ENCODE measurements at regions not wholly inside any gene's neighbourhood (a gene's known extent, or its start where the extent isn't known, plus 50 kb on each side); places are given as distances from the start of the nearest gene placed in this dataset.
"Not testable (repeated sequence)": the region's sequence is repeated elsewhere in the genome, so short reads cannot be mapped to it uniquely, and the experiment has no call there.

DNA sequence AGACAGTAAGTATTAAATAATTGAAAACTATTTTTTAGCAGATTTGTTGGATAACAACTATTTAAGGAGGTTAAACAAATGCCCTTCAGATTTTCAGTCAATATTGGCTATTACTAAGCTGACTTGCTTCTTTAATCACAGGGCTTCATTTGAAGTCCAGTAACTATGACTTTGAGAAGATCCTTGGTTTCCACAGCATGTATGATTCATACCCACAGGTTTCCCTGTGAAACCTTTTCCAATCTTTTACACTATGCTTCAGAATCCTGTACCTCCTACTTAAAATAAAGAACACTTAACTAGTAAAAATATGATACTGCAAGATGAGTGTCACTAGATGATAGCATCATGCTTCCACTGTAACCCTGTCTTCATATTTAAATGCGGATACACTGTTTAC lies 211.9 kb downstream of the SPATA31A1 start:
- DNase-seq, result not testable (repeated sequence)

DNA sequence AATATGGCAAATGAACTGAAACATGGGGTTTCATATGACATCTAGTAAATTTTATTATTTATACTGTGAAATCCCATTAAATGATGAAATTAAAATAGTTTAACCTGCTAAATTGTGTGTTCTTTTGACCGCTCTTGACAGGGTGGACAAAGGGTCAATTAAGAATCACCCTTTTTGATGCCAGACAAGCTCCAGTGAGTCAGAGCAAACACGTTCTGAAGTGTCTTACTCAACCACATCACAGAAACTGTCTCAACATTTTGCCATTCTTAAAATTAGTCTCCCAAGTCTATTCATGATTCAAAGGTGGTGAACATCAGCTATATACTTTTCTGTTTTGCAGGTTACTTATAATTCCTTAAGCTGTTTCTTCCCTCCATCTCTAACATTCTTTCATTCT lies 213.4 kb downstream of the SPATA31A1 start:
- DNase-seq, result not testable (repeated sequence)

DNA sequence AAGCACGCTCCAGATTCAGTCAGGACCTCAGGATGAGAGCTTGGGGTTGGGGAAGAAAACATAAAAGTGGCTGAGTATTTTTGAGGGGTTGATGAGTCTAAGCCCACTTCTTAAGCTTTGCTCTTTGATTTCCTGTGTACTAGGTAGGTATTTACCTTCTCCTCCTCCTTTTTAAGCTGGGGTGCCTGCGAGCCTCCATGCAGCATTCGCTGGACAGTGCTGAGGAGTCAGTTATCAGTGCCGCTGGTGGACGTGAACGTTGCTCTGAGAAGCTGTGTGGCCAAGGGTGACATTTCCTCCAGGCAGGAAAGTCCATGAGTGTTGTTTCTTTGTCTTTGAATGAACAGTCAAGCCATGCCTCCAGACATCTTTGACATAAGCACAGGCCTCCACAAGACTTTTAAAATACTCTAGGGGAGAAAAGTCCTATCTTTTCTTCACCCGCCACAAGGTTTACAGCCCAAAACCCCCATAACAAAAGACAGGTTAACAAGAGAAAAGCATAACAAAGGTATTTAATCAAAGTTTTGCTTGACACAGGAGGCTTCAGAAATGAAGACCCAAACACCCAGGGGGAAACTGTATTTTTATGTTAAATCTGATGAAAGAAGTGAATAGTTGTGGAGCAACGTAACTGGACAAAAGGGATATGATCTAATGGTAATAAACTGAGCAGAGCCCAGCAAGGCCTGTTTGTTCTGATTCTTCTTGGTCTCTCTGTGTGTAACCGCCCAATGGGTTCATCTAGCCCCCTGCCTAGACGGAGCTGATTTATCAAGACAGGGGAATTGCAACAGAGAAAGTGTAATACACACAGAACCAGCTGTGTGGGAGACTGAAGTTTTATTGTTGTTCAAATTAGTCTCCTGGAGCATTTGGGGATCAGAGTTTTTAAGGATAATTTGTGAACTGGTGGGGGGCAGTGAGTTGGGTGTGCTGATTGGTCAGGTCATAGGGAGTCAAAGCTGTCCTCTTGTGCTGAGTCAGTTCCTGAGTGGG lies 217.9 kb downstream of the SPATA31A1 start:
- not testable (repeated sequence) for DNase-seq

DNA sequence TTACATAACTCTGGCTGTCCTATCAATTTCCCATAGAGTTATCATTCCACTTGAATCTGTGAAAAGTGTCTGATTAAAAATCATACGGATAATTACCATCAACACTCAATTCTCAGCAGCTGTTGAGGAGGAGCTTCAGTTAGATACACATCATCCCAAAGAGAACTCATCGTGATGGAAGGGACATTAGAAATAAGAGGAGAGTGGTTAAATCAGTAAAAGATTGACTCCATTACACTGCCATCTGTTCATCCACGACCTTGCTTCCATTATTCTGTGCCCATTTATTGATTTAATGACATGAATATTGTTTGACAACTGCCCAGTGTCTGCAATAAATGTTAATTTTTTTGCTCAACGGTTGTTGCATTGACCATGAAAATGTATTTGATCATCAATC lies 223.5 kb downstream of the SPATA31A1 start:
- not testable (repeated sequence) for DNase-seq

DNA sequence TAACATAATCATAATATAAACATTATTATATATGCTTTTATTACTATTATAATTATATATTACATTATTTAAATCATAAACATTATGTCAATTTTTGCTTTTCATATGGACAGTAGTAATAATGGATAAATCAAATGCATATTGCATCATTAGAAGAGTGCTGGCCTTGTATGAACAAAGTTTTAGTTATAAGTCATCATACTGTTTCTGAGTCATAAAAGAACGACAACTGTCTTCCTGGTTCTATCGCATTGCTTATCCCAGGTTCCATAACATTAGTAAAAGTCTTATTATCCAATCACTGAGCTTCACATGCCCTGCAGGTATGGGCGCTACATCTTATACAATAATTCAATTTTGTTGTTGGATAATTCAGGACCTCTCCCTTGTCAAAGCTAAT lies 225.8 kb downstream of the SPATA31A1 start:
- not testable (repeated sequence) for DNase-seq

DNA sequence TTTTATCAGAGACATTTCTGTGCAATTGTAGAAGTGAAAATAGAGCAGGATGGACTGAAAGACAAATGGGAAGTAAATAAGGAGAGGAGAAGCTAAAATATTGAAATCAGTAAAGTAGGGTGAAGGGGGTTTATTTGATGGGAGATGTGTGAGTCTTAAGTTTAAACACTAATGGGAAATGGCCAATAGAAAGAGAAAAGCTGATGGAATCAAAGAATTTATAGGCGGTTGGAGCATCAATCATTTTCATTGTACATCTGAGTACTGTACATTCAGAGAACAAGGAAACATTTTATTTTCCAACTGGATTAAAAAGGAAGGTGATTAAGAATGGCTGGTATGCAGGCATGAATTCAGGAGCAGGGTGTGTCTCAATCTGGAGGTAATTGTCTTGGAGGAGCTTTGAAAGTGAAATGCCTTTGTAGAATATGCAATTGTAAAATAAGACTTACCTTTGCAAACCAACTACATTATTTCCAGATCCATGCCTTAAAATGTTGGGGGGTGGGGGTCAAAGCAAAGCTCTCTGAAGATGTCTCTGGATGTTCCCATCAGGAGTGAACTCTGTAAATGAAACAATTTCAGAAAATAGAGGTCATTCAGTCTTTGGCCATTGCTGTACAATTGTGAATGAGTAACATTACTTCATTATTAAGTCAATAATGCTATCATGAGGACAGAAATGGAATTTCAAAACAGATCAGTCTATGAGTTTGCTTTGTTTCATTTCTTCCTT lies 227.4 kb downstream of the SPATA31A1 start:
- not testable (repeated sequence) for DNase-seq

DNA sequence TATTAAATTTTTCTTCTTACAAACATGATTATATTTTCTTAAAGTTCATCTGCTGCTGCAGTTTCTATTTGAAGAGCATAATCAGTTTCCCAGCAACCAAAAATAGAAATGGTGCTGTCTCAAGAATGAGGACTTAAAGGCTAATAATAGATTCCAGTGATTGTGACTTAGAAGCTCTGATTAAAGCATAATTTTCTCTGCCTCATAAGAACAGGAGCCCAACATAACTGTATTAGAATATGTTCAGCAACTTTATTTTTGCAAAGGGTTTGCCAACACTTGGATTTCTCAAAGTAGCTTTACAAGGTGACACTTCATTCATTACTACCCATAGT lies 227.9 kb downstream of the SPATA31A1 start:
- not testable (repeated sequence) for DNase-seq

DNA sequence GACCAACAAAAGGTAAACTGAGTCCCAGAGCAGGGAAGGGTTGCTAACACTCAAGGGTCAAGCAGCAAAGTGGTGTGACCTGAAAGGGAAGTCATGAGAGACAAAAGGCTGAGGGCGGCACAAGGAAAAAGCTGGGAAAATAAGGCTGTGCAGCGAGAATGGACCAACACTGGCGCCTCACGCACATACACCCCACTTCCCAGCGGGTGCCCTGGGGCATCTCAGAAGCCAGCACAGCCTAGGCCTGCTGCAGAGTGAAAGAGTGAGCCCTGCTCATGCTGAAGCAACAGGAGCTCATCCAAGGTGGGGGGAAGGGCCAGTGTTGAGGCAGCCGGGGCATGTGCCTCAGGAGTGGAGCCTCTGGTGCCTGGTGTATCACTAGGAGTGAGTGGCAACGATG lies 229.8 kb downstream of the SPATA31A1 start:
- DNase-seq, result not testable (repeated sequence)

DNA sequence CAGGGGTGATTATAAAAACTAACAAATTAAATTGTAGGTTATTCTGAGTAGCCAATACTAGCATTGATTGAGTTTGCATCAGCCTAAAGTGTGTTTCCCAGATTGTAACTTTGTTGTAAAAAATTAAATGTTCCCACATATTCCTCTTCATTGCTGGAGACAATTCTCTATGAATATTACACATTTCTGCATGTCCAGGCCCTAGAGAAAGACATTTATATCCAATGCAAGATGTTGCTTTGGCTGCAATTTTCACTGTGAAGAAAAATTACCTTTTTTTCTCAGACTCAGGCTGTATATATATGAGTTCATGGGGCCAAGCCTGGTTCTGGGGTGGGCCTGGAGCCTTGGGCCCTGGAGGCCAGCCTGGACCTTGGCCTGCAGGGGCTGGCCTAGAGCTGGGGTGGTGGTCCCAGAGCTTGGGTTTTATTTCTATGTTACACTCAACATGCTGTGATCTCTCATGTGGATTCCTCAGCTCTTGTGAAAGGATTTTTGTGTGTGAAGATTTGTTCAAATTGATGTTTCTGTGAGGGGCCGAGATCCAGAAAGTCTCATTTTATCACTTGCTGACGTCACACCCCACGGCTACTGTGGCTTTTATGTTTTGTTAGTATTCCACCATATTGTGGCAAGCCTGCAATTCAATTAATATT lies 232.5 kb downstream of the SPATA31A1 start:
- DNase-seq, result no peak

DNA sequence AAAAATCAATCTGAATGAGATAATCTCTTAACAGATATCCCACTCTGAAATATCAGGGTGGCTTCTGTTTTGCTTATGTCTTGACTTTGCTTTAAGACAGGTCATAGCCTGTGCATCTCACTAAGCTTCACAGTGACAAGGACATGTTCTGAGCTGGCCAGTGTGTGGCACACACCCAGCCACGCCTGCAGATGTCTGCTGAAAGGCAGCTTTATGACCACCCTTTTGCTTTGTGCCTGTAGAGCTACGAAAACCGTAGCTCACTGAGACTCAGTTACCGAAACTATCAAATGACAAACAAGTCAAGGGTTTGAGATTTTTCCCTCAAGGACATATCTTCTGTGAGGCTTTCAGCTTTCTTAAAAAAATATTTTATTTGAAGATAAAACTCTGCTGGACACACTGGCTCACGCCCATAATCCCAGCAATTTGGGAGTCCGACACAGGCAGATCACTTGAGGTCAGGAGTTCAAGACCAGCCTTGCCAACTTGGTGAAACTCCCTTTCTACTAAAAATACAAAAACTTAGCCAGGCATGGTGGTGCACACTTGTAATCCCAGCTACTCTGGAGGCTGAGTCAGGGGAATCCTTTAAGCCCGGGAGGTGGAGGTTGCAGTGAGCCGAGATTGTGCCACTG lies 233.2 kb downstream of the SPATA31A1 start:
- no peak for DNase-seq

DNA sequence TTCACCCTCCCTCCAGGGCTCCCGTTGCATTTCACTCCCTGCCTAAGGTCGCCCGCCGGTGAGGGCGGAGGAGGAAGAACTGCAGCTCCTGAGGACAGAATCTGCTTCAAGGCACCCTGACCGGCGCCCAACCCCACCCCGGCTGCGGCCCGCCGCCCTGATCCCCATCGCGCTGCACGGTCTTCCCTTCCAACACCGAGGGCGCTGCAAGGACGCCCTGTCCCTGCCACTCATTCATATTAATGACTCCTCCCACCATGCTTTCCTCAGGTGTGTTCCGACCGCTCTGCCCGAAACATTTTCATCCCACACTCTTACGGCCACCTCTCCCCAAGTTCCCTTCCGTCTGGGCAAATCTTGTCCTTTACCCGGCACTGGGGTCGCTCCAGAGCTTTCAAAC lies 248.6 kb downstream of the SPATA31A1 start:
- not testable (repeated sequence) for DNase-seq

DNA sequence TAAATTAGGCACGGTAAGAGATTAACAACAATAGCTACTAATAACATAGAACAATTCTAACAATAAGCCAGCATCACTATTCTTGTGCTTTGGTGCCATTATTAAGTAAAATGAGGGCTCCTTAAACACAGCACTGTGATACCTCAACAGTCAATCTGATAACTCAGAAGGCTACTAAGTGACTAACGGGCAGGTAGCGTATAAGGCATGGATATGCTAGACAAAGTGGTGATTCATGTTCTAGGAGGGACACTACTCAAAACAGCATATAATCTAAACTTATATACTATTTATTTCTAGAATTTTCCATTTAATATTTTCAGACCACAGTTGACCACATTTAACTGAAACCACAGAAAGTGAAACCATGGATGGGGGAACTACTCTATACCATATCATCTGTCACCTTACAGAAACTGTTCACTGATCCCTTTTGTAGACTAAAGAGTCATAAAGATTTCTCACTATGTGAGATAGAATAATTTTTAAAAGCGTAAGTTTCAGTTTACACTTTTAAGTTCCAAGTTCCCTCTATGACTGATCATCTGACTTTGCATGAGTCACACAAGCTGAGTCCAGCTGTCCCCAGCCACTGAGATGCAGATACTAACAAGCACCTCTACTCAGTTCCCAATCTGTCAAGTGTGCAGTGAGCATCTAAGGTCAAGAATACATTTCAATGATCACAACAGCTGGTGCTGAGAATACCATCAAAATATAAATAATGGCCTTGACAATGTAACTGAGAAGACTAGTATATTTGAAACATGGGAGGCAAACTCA lies 256.2 kb downstream of the SPATA31A1 start:
- not testable (repeated sequence) for DNase-seq

DNA sequence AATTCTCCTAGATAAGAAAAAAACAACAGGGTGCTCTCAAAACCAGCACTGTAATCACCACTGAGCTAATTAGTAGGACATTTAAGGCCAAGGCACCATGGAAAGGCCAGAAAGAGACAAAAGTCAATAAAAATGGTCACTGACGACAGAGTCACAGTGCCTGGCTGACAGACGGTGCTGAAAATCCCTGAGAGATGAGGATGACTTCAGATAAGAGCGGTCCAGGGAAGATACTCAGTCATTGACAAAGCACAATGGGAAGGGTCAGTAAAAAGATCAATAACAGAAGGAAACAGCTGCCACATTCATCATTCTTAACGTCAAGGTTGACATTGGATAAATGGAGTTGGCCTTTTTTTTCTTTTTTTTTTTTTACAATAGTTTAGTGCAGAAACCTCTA lies 261.0 kb downstream of the SPATA31A1 start:
- DNase-seq, result not testable (repeated sequence)

DNA sequence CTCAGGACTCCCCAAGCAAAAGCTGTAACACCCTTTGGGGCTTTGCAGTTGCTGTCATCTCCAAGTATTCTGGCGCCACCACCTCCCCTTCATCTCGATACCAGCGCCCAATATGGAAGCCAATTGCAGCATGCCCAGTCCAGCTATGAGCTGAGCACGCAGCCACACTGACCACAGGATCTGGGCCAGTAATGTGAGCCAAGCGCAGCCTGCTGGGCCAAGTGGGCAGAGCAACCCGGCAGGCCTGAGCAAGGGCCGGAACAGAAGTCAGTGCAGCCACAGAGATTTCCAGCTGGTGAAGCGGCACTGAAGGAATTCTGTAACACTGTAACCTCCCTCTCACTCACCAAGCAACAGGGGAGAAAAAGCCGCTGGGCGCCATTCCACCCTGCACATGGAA lies 268.6 kb downstream of the SPATA31A1 start:
- DNase-seq, result not testable (repeated sequence)

DNA sequence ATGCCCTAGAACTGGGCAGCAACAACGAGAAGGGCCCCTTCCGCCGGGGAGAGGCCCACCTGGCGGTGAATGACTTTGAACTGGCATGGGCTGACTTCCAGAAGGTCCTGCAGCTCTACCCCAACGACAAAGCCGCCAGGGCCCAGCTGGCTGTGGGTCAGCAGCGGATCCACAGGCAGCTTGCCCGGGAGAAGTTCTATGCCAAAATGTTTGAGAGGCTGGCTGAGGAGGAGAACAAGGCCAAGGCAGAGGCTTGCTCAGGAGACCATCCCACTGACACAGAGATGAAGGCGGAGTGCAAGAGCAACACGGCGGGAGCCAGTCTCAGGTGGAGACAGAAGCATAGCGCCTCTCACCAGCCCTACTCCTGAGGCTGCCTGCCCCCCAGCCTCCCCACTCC lies 276.6 kb downstream of the SPATA31A1 start:
- DNase-seq, result not testable (repeated sequence)

DNA sequence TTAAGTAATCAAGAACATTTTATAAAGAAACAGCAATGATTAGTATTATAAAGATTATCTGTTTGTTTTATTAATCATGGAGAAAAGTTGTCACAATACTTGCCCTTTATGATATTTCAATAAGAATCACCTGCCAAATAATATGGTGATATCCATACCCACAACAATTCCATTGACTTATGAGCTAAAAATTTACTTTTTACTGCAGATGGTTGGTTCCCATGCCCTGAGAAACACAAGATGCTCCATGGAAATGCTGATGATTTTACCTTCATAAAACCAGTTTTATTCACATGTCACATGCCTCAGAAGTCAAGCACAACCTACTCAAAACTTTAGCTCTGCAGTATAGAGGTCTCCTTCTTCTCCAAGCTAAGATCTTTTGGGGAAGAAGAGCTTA lies 293.6 kb downstream of the SPATA31A1 start:
- DNase-seq, result not testable (repeated sequence)

DNA sequence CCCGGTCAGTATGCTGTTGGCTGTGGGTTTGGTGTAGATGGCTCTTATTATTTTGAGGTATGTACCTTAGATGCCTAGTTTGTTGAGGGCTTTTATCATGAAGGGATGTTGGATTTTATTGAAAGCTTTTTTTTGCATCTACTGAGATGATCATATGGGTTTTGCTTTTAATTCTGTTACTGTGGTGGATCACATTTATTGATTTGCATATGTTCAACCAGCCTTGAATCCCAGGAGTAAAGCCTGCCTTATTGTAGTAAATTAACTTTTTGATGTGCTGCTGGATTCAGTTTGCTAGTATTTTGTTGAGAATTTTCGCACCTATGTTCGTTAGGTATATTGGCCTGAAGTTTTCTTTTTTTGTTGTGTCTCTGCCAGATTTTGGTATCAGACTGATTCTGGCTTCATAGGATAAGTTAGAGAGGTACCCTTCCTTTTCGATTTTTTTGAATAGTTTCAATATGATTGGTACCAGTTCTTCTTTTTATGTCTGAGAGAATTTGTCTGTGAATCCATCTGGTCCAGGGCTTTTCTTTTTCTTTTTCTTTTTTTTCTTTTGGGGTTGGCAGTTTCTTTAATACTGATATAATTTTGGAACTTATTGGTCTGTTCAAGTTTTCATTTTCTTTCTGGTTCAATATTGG lies 301.6 kb downstream of the SPATA31A1 start:
- not testable (repeated sequence) for DNase-seq

DNA sequence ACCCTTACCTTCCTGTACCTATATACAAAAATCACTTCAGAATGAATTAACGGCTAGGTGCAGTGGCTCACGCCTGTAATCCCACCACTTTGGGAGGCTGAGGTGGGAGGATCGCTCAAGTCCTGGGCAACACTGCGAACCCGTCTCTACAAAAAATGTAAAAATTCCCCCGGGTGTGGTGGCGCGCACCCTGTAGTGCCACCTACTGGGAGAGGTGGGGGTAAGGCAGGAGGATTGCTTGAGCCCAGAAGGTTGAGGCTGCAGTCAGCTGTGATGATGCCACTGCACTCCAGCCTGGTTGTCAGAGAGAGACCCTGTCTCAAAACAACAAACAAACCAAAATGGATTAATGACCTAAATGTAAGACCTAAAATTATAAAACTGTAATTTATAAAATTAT lies 307.6 kb downstream of the SPATA31A1 start:
- DNase-seq, result not testable (repeated sequence)

DNA sequence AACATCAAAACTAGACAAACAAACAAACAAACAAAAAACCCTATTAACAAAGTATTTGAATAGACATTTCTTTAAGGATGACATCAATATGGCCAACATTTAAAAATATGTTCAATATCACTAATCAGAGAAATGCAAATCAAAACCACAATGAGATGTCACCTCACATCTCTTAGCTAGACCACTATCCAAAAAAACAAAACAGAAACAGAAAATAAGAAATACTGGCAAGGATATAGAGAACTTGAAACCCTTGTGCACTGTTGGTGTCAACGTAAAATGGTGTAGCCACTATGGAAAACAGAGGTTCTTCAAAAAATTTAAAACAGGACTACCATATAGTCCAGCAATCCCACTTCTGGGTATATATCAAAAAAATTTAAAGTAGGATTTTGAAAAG lies 308.2 kb downstream of the SPATA31A1 start:
- DNase-seq, result not testable (repeated sequence)

DNA sequence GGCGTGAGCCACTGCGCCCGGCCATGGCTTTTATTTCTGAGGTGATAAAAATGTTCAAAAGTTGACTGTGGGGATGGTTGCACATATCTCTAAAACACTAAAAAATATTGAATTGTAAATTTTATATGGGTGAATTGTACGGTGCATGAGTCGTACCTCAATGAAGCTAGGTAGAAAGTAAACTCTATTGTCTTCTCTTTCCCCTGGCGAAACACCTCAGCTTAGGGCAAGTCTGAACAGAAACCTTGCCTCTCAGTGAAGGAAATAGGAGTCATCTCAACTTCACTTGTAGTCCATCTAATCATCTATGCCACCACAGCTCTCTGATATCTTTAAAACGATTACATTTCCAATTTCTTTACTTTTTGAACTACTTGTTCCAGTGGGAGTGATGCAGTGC lies 309.6 kb downstream of the SPATA31A1 start:
- not testable (repeated sequence) for DNase-seq
